ENCODE measurements at regions not wholly inside any gene's neighbourhood (a gene's known extent, or its start where the extent isn't known, plus 50 kb on each side); places are given as distances from the start of the nearest gene placed in this dataset.

DNA sequence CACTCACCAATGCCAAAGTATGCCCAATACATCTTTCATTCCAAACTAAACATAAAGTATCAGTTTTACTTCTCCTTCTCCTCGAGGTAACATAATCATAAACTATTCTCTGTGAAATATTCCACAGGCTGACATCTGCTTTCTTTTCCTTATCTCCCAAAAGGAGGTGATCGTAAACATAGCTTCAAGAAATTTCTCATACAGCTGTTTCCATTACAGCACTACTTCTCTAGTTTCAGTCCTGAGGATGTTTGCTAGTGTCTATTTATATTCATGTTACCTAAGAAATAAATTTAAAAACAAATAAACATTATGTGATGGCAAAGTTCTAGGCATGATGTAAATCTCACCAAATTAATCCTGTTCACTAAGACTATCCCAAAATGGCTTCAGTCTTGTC lies 90.1 kb upstream of the CPSF6 start:
- no peak for TF ChIP-seq POLR2AphosphoS5 (IDR thresholded peaks at IDR 0.05; ENCODE audit: low read depth, low read length)
- TF ChIP-seq POLR2A (IDR thresholded peaks at IDR 0.05; ENCODE audit: low read depth, low read length): no peak
